ENCODE measurements at regions not wholly inside any gene's neighbourhood (a gene's known extent, or its start where the extent isn't known, plus 50 kb on each side); places are given as distances from the start of the nearest gene placed in this dataset.

- H3K27me3 ChIP-seq = no peaks in the 10 kb centered on the region
- H3K9me3 ChIP-seq = no peaks in the 10 kb centered on the region
- no peak for DNase-seq
- no peaks in the 10 kb centered on the region for H3K36me3 ChIP-seq
- no peak overlapping the region for H3K4me3 ChIP-seq
These were observed 705.1 kb upstream of the GRM7 start for GRCh38 chr3:6155650-6156338.

- H3K27me3 ChIP-seq = no peaks in the 10 kb centered on the region
- H3K9me3 ChIP-seq = no peaks in the 10 kb centered on the region
- H3K36me3 ChIP-seq = no peaks in the 10 kb centered on the region
- DNase-seq = no peak
- no peak overlapping the region for H3K4me3 ChIP-seq
These were observed 695.0 kb upstream of the GRM7 start for GRCh38 chr3:6165951-6166350.

- no peaks in the 10 kb centered on the region for H3K36me3 ChIP-seq
- no peak overlapping the region for H3K4me3 ChIP-seq
- no peaks in the 10 kb centered on the region for H3K9me3 ChIP-seq
- no peaks in the 10 kb centered on the region for H3K27me3 ChIP-seq
- DNase-seq = no peak
These were observed 692.7 kb upstream of the GRM7 start for GRCh38 chr3:6168256-6168655.

GRCh38 chr3:6172871-6173642, 687.9 kb upstream of the GRM7 start:
- no peak for DNase-seq
- H3K27me3 ChIP-seq = no peaks in the 10 kb centered on the region
- no peaks in the 10 kb centered on the region for H3K36me3 ChIP-seq
- H3K9me3 ChIP-seq = no peaks in the 10 kb centered on the region
- H3K4me3 ChIP-seq = no peak overlapping the region

GRCh38 chr3:6177417-6177816, 683.5 kb upstream of the GRM7 start:
- H3K9me3 ChIP-seq = no peaks in the 10 kb centered on the region
- no peaks in the 10 kb centered on the region for H3K36me3 ChIP-seq
- no peaks in the 10 kb centered on the region for H3K27me3 ChIP-seq
- no peak overlapping the region for H3K4me3 ChIP-seq
- DNase-seq = no peak

GRCh38 chr3:6179761-6180160, 681.2 kb upstream of the GRM7 start:
- DNase-seq = no peak
- Histone ChIP-seq H3K36me3 (no peaks in the 10 kb centered on the region), H3K4me3 (no peak overlapping the region), H3K9me3 (no peaks in the 10 kb centered on the region), H3K27me3 (no peaks in the 10 kb centered on the region)

- Histone ChIP-seq H3K36me3 (no peaks in the 10 kb centered on the region), H3K4me3 (no peak overlapping the region), H3K27me3 (no peaks in the 10 kb centered on the region), H3K9me3 (no peaks in the 10 kb centered on the region)
- DNase-seq = no peak
These were observed 680.7 kb upstream of the GRM7 start for GRCh38 chr3:6180171-6180570.

- Histone ChIP-seq H3K9me3 (no peaks in the 10 kb centered on the region), H3K4me3 (no peak overlapping the region), H3K36me3 (no peaks in the 10 kb centered on the region), H3K27me3 (no peaks in the 10 kb centered on the region)
- DNase-seq = no peak
These were observed 678.4 kb upstream of the GRM7 start for GRCh38 chr3:6182476-6182875.

- Histone ChIP-seq H3K4me3 (no peak overlapping the region), H3K36me3 (no peaks in the 10 kb centered on the region), H3K9me3 (no peaks in the 10 kb centered on the region), H3K27me3 (no peaks in the 10 kb centered on the region)
- no peak for DNase-seq
These were observed 678.0 kb upstream of the GRM7 start for GRCh38 chr3:6182909-6183308.

GRCh38 chr3:6189384-6189783, 671.5 kb upstream of the GRM7 start:
- no peaks in the 10 kb centered on the region for H3K36me3 ChIP-seq
- no peaks in the 10 kb centered on the region for H3K9me3 ChIP-seq
- no peak for DNase-seq
- no peaks in the 10 kb centered on the region for H3K27me3 ChIP-seq
- H3K4me3 ChIP-seq = no peak overlapping the region

- no peaks in the 10 kb centered on the region for H3K36me3 ChIP-seq
These were observed 656.0 kb upstream of the GRM7 start for GRCh38 chr3:6204891-6205290.

GRCh38 chr3:6216135-6217026, 644.5 kb upstream of the GRM7 start:
- no peak for DNase-seq
- Histone ChIP-seq H3K36me3 (no peaks in the 10 kb centered on the region), H3K27me3 (no peaks in the 10 kb centered on the region), H3K9me3 (no peaks in the 10 kb centered on the region), H3K4me3 (no peak overlapping the region)

More at GRCh38 chr3:6204891-6205290, 656.0 kb upstream of the GRM7 start:
- no peak for DNase-seq
- Histone ChIP-seq H3K27me3 (no peaks in the 10 kb centered on the region), H3K9me3 (no peaks in the 10 kb centered on the region), H3K4me3 (no peak overlapping the region)

GRCh38 chr3:6220447-6220846, 640.5 kb upstream of the GRM7 start:
- Histone ChIP-seq H3K36me3 (no peaks in the 10 kb centered on the region), H3K27me3 (no peaks in the 10 kb centered on the region), H3K9me3 (no peaks in the 10 kb centered on the region), H3K4me3 (no peak overlapping the region)
- DNase-seq = no peak

- no peaks in the 10 kb centered on the region for H3K36me3 ChIP-seq
- DNase-seq = no peak
- H3K9me3 ChIP-seq = no peaks in the 10 kb centered on the region
- no peak overlapping the region for H3K4me3 ChIP-seq
- no peaks in the 10 kb centered on the region for H3K27me3 ChIP-seq
These were observed 638.8 kb upstream of the GRM7 start for GRCh38 chr3:6222069-6222468.

- Histone ChIP-seq H3K36me3 (no peaks in the 10 kb centered on the region), H3K27me3 (no peaks in the 10 kb centered on the region), H3K4me3 (no peak overlapping the region), H3K9me3 (no peaks in the 10 kb centered on the region)
- no peak for DNase-seq
These were observed 637.3 kb upstream of the GRM7 start for GRCh38 chr3:6223572-6223971.

GRCh38 chr3:6228958-6229683, 631.8 kb upstream of the GRM7 start:
- no peak for DNase-seq
- Histone ChIP-seq H3K9me3 (no peaks in the 10 kb centered on the region), H3K36me3 (no peaks in the 10 kb centered on the region), H3K27me3 (no peaks in the 10 kb centered on the region), H3K4me3 (no peak overlapping the region)

All from MG63 (cell line).